Ovary (tissue), 7 donors: ENCODE measurements at regions not wholly inside any gene's neighbourhood (a gene's known extent, or its start where the extent isn't known, plus 50 kb on each side); places are given as distances from the start of the nearest gene placed in this dataset.
A peak's percentile ranks its signal among the peaks of the same experiment; 100 is the strongest.

Source experiments
- DNase-seq, 5 donors: peaks; one replicate each; pipeline ENCODE4 v3.0.0-alpha.2; 2019 to 2020
- H3K27ac ChIP-seq, 2 donors: fragments of 200-600 bp; one replicate each; pipeline versions ENCODE4 v1.5.1 to v1.8.0; 2019 to 2022
- H3K27me3 ChIP-seq: fragments of 200-600 bp; one replicate; pipeline ENCODE4 v1.8.0; 2022
- H3K36me3 ChIP-seq: fragments of 200-600 bp; sonication (generic); one replicate; pipeline ENCODE4 v1.5.1; 2019
- H3K4me1 ChIP-seq: one replicate; pipeline ENCODE4 v1.8.1; 2013; ENCODE audit warnings: mild to moderate bottlenecking, moderate library complexity; ENCODE audit not compliant: insufficient read depth
- H3K4me3 ChIP-seq: fragments of 200-600 bp; sonication (generic); one replicate; pipeline ENCODE4 v1.5.1; 2017
- H3K9me3 ChIP-seq, 2 donors: fragments of 200-600 bp in 1 of 2; sonication (generic) in 1 of 2; one replicate each; pipeline versions ENCODE4 v1.5.1 to v1.8.1; 2013 to 2019; ENCODE audit warnings: mild to moderate bottlenecking in 1 of 2, moderate library complexity in 1 of 2
- EP300 ChIP-seq: sonication (generic); formaldehyde crosslinking; IDR thresholded peaks from one replicate; pipeline ENCODE4 v1.6.1; 2017; ENCODE audit warnings: antibody characterized with exemption
- POLR2A ChIP-seq: fragments of 450-650 bp; IDR thresholded peaks from one replicate; pipeline ENCODE4 v1.6.1; 2017; ENCODE audit warnings: antibody characterized with exemption, mild to moderate bottlenecking, moderate library complexity
- WGBS, 3 donors: extraction: QIAGEN DNeasy Blood & Tissue Kit in 1 of 3; methylation state at CpG; one replicate each; pipeline versions ENCODE4 v1.1.5 to v1.1.7; 2013 to 2017; 5-methylcytosine and 5-hydroxymethylcytosine counted together
- intact Hi-C, 4 donors: fragments of 100-400 bp; cut with DNase I; formaldehyde crosslinking; loops; one replicate each; pipeline versions ENCODE4 v1.11.0 to v1.15.1; 2022 to 2023
- TF ChIP-seq, protein P1 (sequence below), 3 donors: fragments of 450-650 bp in 2 of 3; fragments of 200-600 bp in 1 of 3; IDR thresholded peaks; one replicate each; pipeline versions ENCODE4 v1.5.1 to v1.8.0; 2016 to 2022; ENCODE audit warnings: antibody characterized with exemption in 3 of 3, mild to moderate bottlenecking in 1 of 3
- donor health status: DM: no; HTN: no; CAD: no; lungs with moderate emphysema.
- donor health status: DM: no; HTN: no; CAD: no.
- donor health status: Bipolar disorder and iron deficiency.
- donor health status: DM: no; HTN: no; CAD: no.
- donor health status: DM: yes; HTN: yes; CAD: no.

- TF ChIP-seq, protein P1, sequence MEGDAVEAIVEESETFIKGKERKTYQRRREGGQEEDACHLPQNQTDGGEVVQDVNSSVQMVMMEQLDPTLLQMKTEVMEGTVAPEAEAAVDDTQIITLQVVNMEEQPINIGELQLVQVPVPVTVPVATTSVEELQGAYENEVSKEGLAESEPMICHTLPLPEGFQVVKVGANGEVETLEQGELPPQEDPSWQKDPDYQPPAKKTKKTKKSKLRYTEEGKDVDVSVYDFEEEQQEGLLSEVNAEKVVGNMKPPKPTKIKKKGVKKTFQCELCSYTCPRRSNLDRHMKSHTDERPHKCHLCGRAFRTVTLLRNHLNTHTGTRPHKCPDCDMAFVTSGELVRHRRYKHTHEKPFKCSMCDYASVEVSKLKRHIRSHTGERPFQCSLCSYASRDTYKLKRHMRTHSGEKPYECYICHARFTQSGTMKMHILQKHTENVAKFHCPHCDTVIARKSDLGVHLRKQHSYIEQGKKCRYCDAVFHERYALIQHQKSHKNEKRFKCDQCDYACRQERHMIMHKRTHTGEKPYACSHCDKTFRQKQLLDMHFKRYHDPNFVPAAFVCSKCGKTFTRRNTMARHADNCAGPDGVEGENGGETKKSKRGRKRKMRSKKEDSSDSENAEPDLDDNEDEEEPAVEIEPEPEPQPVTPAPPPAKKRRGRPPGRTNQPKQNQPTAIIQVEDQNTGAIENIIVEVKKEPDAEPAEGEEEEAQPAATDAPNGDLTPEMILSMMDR (IDR thresholded peaks at IDR 0.05), result no peak
- TF ChIP-seq POLR2A (no peak), EP300 (no peak)
- 2 to 7% (median 5%) methylated on average over 5 of the region's 5 CpGs for WGBS, 3 donors
- Histone ChIP-seq H3K27me3 (no peaks in the 10 kb centered on the region), H3K4me3 (no peak overlapping the region), H3K9me3 (no peaks in the 10 kb centered on the region), H3K4me1 (peaks cover 10% of the 10 kb centered on the region), H3K36me3 (no peaks in the 10 kb centered on the region), H3K27ac (peak overlapping the region in 1 of 2 donors; percentile 43)
- DNase-seq, result peak; percentile 46 to 76 (median 53)
- intact Hi-C loops, result no loop called here
Measured at GRCh38 chr9:86721843-86722705, 225.2 kb downstream of the GAS1 start.

- intact Hi-C loops, result no loop called here
- no peak for DNase-seq
Measured at GRCh38 chr9:86721226-86721781, 226.0 kb downstream of the GAS1 start.

GRCh38 chr9:86720639-86721225, 226.6 kb downstream of the GAS1 start:
- intact Hi-C loops, result no loop called here
- Histone ChIP-seq H3K9me3 (no peaks in the 10 kb centered on the region), H3K27ac (no peak overlapping the region), H3K4me3 (no peak overlapping the region), H3K36me3 (no peaks in the 10 kb centered on the region), H3K4me1 (peaks cover 10% of the 10 kb centered on the region), H3K27me3 (no peaks in the 10 kb centered on the region)
- DNase-seq, result no peak
- TF ChIP-seq POLR2A (no peak), EP300 (no peak)
- TF ChIP-seq, protein P1 (IDR thresholded peaks at IDR 0.05), result no peak
- WGBS, 3 donors, result 94 to 97% (median 96%) methylated on average over 9 of the region's 9 CpGs

More at GRCh38 chr9:86721226-86721781, 226.0 kb downstream of the GAS1 start:
- Histone ChIP-seq H3K4me1 (peaks cover 10% of the 10 kb centered on the region), H3K4me3 (no peak overlapping the region), H3K9me3 (no peaks in the 10 kb centered on the region), H3K36me3 (no peaks in the 10 kb centered on the region), H3K27ac (no peak overlapping the region), H3K27me3 (no peaks in the 10 kb centered on the region)
- WGBS, 3 donors, result 34 to 41% (median 35%) methylated on average over 5 of the region's 5 CpGs
- TF ChIP-seq EP300 (no peak), POLR2A (no peak)
- TF ChIP-seq, protein P1 (IDR thresholded peaks at IDR 0.05), result no peak

- no peak for TF ChIP-seq POLR2A
- no peaks in the 10 kb centered on the region for H3K27me3 ChIP-seq
- H3K36me3 ChIP-seq, result no peaks in the 10 kb centered on the region
- 35 to 38% (median 37%) methylated on average over 11 of the region's 11 CpGs for WGBS, 3 donors
- intact Hi-C loops, result no loop called here
- H3K9me3 ChIP-seq, result no peaks in the 10 kb centered on the region
- H3K4me3 ChIP-seq, result no peak overlapping the region
- no peak overlapping the region for H3K27ac ChIP-seq
- DNase-seq, result no peak
- H3K4me1 ChIP-seq, result peaks cover 10% of the 10 kb centered on the region
Measured at GRCh38 chr9:86718388-86719049, 228.8 kb downstream of the GAS1 start.
